GM19468 (cell line): ENCODE measurements at regions not wholly inside any gene's neighbourhood (a gene's known extent, or its start where the extent isn't known, plus 50 kb on each side); places are given as distances from the start of the nearest gene placed in this dataset.
A peak's percentile ranks its signal among the peaks of the same experiment; 100 is the strongest.

Source experiments
- ATAC-seq: cut with Tn5 transposase; IDR thresholded peaks from one replicate; pipeline ENCODE4 v1.9.1; 2021; ENCODE audit warnings: mild to moderate bottlenecking, moderate library complexity, moderate number of reproducible peaks; ENCODE audit not compliant: unreplicated experiment; ENCODE audit errors: extremely low read depth

- ATAC-seq = no peak
Observed at GRCh38 chr5:92909602-92909962, 671.4 kb downstream of the NR2F1-AS1 start.

- no peak for ATAC-seq
Observed at GRCh38 chr5:92908952-92909601, 671.9 kb downstream of the NR2F1-AS1 start.

GRCh38 chr5:92907938-92908606 is 672.9 kb downstream of the NR2F1-AS1 start:
- ATAC-seq = peak; percentile 26

GRCh38 chr5:92906798-92907376 is 674.1 kb downstream of the NR2F1-AS1 start:
- ATAC-seq = no peak

- no peak for ATAC-seq
Observed at GRCh38 chr5:92904021-92904420, 677.0 kb downstream of the NR2F1-AS1 start.

- no peak for ATAC-seq
Observed at GRCh38 chr5:92899611-92900010, 681.4 kb downstream of the NR2F1-AS1 start.

- ATAC-seq = no peak
Observed at GRCh38 chr5:92896722-92897121, 684.3 kb downstream of the NR2F1-AS1 start.

GRCh38 chr5:92890841-92891244 is 690.2 kb downstream of the NR2F1-AS1 start:
- ATAC-seq = no peak

GRCh38 chr5:92889140-92889539 is 691.9 kb downstream of the NR2F1-AS1 start:
- ATAC-seq = no peak

GRCh38 chr5:92887254-92887653 is 693.8 kb downstream of the NR2F1-AS1 start:
- ATAC-seq = no peak

GRCh38 chr5:92886751-92887150 is 694.3 kb downstream of the NR2F1-AS1 start:
- ATAC-seq = no peak

- ATAC-seq = no peak
Observed at GRCh38 chr5:92885950-92886349, 695.1 kb downstream of the NR2F1-AS1 start.

GRCh38 chr5:92884469-92884868 is 696.5 kb downstream of the NR2F1-AS1 start:
- no peak for ATAC-seq

- ATAC-seq = no peak
Observed at GRCh38 chr5:92879806-92880543, 701.0 kb downstream of the NR2F1-AS1 start.

GRCh38 chr5:92874790-92875189 is 706.2 kb downstream of the NR2F1-AS1 start:
- no peak for ATAC-seq

GRCh38 chr5:92868442-92868841 is 712.6 kb downstream of the NR2F1-AS1 start:
- ATAC-seq = no peak

GRCh38 chr5:92864591-92864990 is 716.4 kb downstream of the NR2F1-AS1 start:
- no peak for ATAC-seq

- ATAC-seq = no peak
Observed at GRCh38 chr5:92863666-92864065, 717.4 kb downstream of the NR2F1-AS1 start.

GRCh38 chr5:92861531-92862285 is 719.3 kb downstream of the NR2F1-AS1 start:
- no peak for ATAC-seq

- ATAC-seq = no peak
Observed at GRCh38 chr5:92860061-92860460, 721.0 kb downstream of the NR2F1-AS1 start.
